Mesothelial cell of epicardium (in vitro differentiated cells): ENCODE measurements at regions not wholly inside any gene's neighbourhood (a gene's known extent, or its start where the extent isn't known, plus 50 kb on each side); places are given as distances from the start of the nearest gene placed in this dataset.
A peak's percentile ranks its signal among the peaks of the same experiment; 100 is the strongest.

ENCODE experiments used
- DNase-seq, 2 experiments: peaks; one replicate each; pipeline ENCODE4 v3.0.0; 2021; ENCODE audit warnings: low spot score in 2 of 2; ENCODE audit not compliant: unreplicated experiment in 2 of 2
- H3K27ac Mint-ChIP-seq: 2 replicates; pipeline ENCODE4 v1.8.0; 2021; ENCODE audit warnings: mixed read lengths
- H3K27me3 Mint-ChIP-seq: 2 replicates; pipeline ENCODE4 v1.8.0; 2021; ENCODE audit warnings: low read depth, mixed read lengths
- H3K36me3 Mint-ChIP-seq: 2 replicates; pipeline ENCODE4 v1.8.0; 2021; ENCODE audit warnings: mixed read lengths
- H3K4me1 Mint-ChIP-seq: 2 replicates; pipeline ENCODE4 v1.8.0; 2021; ENCODE audit warnings: mixed read lengths
- H3K4me3 Mint-ChIP-seq: 2 replicates; pipeline ENCODE4 v1.8.0; 2021; ENCODE audit warnings: mild to moderate bottlenecking, moderate library complexity, mixed read lengths
- H3K9me3 Mint-ChIP-seq: 2 replicates; pipeline ENCODE4 v1.8.0; 2021; ENCODE audit warnings: mixed read lengths
- TF ChIP-seq, protein P1 (sequence below): fragments of 200-600 bp; sonication (generic); IDR thresholded peaks from one replicate; pipeline ENCODE4 v1.5.0; 2021; ENCODE audit warnings: antibody characterized with exemption; ENCODE audit not compliant: unreplicated experiment

DNA sequence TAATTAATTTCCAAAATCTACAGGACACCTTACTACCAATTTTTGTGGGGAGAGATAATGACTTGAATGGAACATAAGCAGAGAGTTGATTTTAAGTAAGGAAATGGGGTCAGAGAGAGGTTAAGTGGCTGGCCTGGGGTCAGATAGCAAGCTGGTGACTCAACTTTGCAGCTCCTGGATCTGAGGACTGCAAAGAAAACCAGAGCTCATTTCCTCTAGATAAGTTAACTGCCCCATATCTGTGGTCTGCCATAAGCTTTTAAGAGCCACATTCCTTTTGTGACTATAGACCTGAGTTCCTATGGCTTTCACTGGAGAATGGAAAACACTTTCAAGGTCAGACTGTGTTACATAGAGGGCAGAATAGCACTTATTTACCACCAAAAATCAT lies 201.2 kb upstream of the PRICKLE1 start:
- DNase-seq, result no peak
- Mint-ChIP-seq H3K27me3 (no peaks in the 10 kb centered on the region), H3K27ac (peak overlapping the region; percentile 75), H3K4me3 (no peak overlapping the region), H3K4me1 (peaks cover 45% of the 10 kb centered on the region), H3K9me3 (no peaks in the 10 kb centered on the region), H3K36me3 (no peaks in the 10 kb centered on the region)
- TF ChIP-seq, protein P1, sequence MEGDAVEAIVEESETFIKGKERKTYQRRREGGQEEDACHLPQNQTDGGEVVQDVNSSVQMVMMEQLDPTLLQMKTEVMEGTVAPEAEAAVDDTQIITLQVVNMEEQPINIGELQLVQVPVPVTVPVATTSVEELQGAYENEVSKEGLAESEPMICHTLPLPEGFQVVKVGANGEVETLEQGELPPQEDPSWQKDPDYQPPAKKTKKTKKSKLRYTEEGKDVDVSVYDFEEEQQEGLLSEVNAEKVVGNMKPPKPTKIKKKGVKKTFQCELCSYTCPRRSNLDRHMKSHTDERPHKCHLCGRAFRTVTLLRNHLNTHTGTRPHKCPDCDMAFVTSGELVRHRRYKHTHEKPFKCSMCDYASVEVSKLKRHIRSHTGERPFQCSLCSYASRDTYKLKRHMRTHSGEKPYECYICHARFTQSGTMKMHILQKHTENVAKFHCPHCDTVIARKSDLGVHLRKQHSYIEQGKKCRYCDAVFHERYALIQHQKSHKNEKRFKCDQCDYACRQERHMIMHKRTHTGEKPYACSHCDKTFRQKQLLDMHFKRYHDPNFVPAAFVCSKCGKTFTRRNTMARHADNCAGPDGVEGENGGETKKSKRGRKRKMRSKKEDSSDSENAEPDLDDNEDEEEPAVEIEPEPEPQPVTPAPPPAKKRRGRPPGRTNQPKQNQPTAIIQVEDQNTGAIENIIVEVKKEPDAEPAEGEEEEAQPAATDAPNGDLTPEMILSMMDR, result no peak

DNA sequence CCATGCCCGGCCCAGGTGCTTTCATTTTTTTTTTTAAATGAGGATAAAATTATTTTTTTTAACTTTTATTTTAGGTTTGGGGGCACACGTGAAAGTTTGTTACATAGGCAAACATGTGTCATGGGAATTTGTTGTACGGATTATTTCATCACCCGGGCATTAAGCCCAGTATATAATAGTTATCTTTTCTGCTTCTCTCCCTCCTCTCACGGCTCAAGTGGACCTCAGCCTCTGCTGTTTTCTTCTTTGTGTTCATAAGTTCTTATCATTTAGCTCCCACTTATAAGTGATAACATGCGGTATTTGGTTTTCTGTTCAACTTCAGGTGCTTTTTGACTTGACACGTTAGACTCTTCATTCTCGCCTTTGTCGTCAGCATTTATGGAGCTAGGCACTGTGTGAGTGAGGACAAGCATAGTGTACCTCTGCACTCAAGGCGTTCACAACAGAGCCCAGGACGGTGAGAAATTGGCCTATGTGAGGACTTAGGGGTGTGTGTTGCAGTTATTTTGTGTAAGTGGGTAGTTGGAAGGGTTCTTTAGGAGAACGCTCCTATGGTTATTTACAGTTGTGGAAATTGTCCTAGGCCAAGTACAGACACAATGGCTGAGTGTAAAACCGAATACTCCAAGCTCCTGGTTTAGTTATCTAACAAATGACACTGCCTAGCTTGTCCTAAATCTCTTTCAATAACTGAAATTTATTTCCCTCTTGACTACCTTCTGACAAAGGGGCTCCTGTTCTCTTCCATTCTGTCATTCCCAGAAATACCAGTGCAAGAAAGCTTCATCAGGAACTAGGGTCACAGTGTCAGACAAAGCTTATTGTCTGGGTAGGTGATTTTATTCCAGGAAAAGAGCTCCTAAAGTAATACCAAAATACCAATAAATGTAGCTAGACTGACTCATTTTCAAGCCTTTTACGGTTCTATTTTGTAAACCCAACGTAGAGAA lies 200.5 kb upstream of the PRICKLE1 start:
- peak overlapping the region; percentile 83 for H3K27ac Mint-ChIP-seq
- H3K4me3 Mint-ChIP-seq, result no peak overlapping the region
- H3K4me1 Mint-ChIP-seq, result peaks cover 52% of the 10 kb centered on the region
- TF ChIP-seq, protein P1, result no peak
- no peaks in the 10 kb centered on the region for H3K27me3 Mint-ChIP-seq
- H3K36me3 Mint-ChIP-seq, result no peaks in the 10 kb centered on the region
- DNase-seq, result no peak
- no peaks in the 10 kb centered on the region for H3K9me3 Mint-ChIP-seq

DNA sequence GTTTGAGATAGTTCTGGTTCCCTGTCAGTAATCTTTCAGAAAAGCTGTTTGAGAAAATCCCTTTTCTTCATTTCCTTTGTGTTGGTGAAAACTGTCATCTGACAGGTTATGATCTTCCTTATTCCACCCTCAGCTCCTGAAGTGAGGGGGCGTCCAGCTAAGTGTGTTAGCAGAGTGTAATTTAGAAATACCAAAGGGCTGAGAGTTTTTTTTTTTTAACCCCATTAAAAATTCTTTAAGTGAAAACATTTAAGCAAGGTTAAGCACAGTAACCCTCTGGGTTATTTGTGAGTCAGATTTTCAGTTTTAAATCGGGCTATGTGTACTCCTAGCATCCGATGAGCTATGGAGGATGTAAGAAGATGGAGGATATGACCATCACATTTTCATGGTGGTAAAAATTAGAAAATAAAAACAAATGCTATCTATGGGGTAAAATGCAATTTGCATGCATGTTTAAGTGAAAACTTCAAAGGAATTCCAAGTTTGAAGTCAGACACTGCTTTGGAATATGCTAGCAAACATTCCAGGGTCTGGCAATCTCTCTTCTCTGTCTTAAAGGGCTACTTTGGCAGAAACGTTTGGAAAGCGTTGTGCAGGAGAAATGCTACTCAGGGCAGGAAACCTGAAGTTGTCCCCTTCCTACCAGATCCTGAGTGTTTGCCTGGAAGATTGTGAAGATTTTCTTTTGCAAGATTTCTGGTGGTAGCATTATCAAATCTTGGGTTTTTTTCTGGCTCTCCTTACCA lies 197.0 kb upstream of the PRICKLE1 start:
- no peaks in the 10 kb centered on the region for H3K27me3 Mint-ChIP-seq
- TF ChIP-seq, protein P1, result no peak
- H3K4me3 Mint-ChIP-seq, result no peak overlapping the region
- H3K9me3 Mint-ChIP-seq, result no peaks in the 10 kb centered on the region
- no peak for DNase-seq
- peaks cover 67% of the 10 kb centered on the region for H3K4me1 Mint-ChIP-seq
- H3K36me3 Mint-ChIP-seq, result no peaks in the 10 kb centered on the region
- peak overlapping the region; percentile 70 for H3K27ac Mint-ChIP-seq

DNA sequence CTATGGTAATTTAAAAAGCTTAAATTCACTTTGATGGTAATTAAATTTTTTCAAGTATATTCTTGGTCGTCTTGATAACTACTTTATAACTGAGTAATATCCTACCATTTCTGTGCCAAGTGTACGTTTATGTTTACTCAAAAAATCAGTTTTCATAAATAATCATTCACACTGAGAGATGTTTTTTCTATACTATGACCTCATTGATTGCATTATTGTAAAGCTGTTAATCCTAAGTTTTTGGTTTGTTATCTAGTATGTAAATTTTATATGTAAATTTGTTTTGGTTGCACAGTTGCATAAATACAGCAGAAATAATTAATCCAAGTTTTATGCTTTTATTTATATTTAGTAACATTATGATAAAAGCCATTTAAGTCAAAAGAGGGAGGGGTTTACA lies 196.4 kb upstream of the PRICKLE1 start:
- Mint-ChIP-seq H3K27ac (no peak overlapping the region), H3K4me1 (peaks cover 61% of the 10 kb centered on the region), H3K36me3 (no peaks in the 10 kb centered on the region), H3K27me3 (no peaks in the 10 kb centered on the region), H3K4me3 (no peak overlapping the region), H3K9me3 (no peaks in the 10 kb centered on the region)
- TF ChIP-seq, protein P1, result no peak
- DNase-seq, result no peak

DNA sequence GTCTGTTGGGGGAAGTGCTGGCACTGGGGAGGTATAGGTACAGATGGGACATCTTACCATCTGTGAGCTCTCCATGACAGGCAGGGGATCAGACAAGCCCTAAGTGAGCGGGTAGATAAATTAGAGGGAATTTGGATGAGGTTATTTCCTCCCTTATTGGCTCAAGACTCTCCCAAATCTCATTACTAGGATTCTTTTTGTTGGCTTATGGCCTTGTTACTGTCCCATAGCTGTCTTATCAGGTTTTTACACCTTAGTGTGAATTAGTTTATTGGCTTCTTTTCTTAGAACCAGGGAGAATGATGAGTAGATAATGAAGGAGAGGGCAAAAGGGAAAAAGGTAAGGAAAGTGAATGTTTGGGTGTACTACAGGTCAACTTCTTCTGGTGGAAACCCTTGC lies 191.1 kb upstream of the PRICKLE1 start:
- Mint-ChIP-seq H3K4me1 (peaks cover 47% of the 10 kb centered on the region), H3K4me3 (no peak overlapping the region), H3K36me3 (no peaks in the 10 kb centered on the region), H3K27ac (no peak overlapping the region), H3K9me3 (no peaks in the 10 kb centered on the region), H3K27me3 (no peaks in the 10 kb centered on the region)
- TF ChIP-seq, protein P1, result no peak
- DNase-seq, result no peak
